ENCODE measurements at regions not wholly inside any gene's neighbourhood (a gene's known extent, or its start where the extent isn't known, plus 50 kb on each side); places are given as distances from the start of the nearest gene placed in this dataset.
"Not testable (repeated sequence)": the region's sequence is repeated elsewhere in the genome, so short reads cannot be mapped to it uniquely, and the experiment has no call there.

GRCh38 chr2:132324005-132324404 lies 92.6 kb upstream of the GPR39 start:
- DNase-seq (ENCODE audit: low spot score); FAIRE-seq; ATAC-seq; CTCF ChIA-PET (ENCODE audit: low intra/inter-chr PET ratio, low total read pairs); in situ Hi-C loops (cut with HindIII; ENCODE audit: extremely low pct_ligation_motif_present, low pct_unique_long_range_greater_than_20kb); H2AFZ ChIP-seq (ENCODE audit: low read length); H3K4me1 ChIP-seq (ENCODE audit: insufficient read depth, low read length); H3K9ac ChIP-seq (ENCODE audit: insufficient read depth, low read depth, low read length); H4K20me1 ChIP-seq (ENCODE audit: insufficient read depth, low read length); H3K36me3 ChIP-seq (replicated peaks in 1 of 2; ENCODE audit: control insufficient read depth in 1 of 2, insufficient read depth in 2 of 2, low read length in 2 of 2); BruUV-seq (replicated peaks); H3K9me3 ChIP-seq (ENCODE audit: low read length); H3K27me3 ChIP-seq (ENCODE audit: control insufficient read depth in 1 of 2, insufficient read depth in 2 of 2, low read length in 2 of 2); H3K4me3 ChIP-seq (replicated peaks in 1 of 3; ENCODE audit: insufficient read depth in 1 of 3, low read depth in 2 of 3, low read length in 3 of 3); H3K4me2 ChIP-seq (ENCODE audit: low read depth, low read length); H3K79me2 ChIP-seq (ENCODE audit: insufficient read depth, low read length); H3K27ac ChIP-seq (ENCODE audit: extremely low read length, insufficient read depth, low read length); POLR2A ChIA-PET; intact Hi-C loops (cut with micrococcal nuclease; ENCODE audit: unreplicated experiment): not testable (repeated sequence)
- 0% methylated on average over 1 of the region's 1 CpG for WGBS (ENCODE audit: low lambda C conversion rate)

GRCh38 chr2:132332345-132333033 lies 84.1 kb upstream of the GPR39 start:
- H3K36me3 ChIP-seq (replicated peaks in 1 of 2; ENCODE audit: control insufficient read depth in 1 of 2, insufficient read depth in 2 of 2, low read length in 2 of 2); H3K9me3 ChIP-seq (ENCODE audit: low read length); DNase-seq (ENCODE audit: low spot score); ATAC-seq; H3K9ac ChIP-seq (ENCODE audit: insufficient read depth, low read depth, low read length); H4K20me1 ChIP-seq (ENCODE audit: insufficient read depth, low read length); H3K4me2 ChIP-seq (ENCODE audit: low read depth, low read length); BruUV-seq (replicated peaks); H3K4me3 ChIP-seq (replicated peaks in 1 of 3; ENCODE audit: insufficient read depth in 1 of 3, low read depth in 2 of 3, low read length in 3 of 3); H3K79me2 ChIP-seq (ENCODE audit: insufficient read depth, low read length); H3K27me3 ChIP-seq (ENCODE audit: control insufficient read depth in 1 of 2, insufficient read depth in 2 of 2, low read length in 2 of 2); FAIRE-seq; intact Hi-C loops (cut with micrococcal nuclease; ENCODE audit: unreplicated experiment); CTCF ChIA-PET (ENCODE audit: low intra/inter-chr PET ratio, low total read pairs); in situ Hi-C loops (cut with HindIII; ENCODE audit: extremely low pct_ligation_motif_present, low pct_unique_long_range_greater_than_20kb); POLR2A ChIA-PET; H2AFZ ChIP-seq (ENCODE audit: low read length); H3K4me1 ChIP-seq (ENCODE audit: insufficient read depth, low read length); H3K27ac ChIP-seq (ENCODE audit: extremely low read length, insufficient read depth, low read length): not testable (repeated sequence)
- WGBS (ENCODE audit: low lambda C conversion rate) = 63% methylated on average over 28 of the region's 28 CpGs

GRCh38 chr2:132337135-132337534 lies 79.5 kb upstream of the GPR39 start:
- in situ Hi-C loops (cut with HindIII; ENCODE audit: extremely low pct_ligation_motif_present, low pct_unique_long_range_greater_than_20kb); intact Hi-C loops (cut with micrococcal nuclease; ENCODE audit: unreplicated experiment); POLR2A ChIA-PET; H3K4me3 ChIP-seq (replicated peaks in 1 of 3; ENCODE audit: insufficient read depth in 1 of 3, low read depth in 2 of 3, low read length in 3 of 3); H4K20me1 ChIP-seq (ENCODE audit: insufficient read depth, low read length); H2AFZ ChIP-seq (ENCODE audit: low read length); CTCF ChIA-PET (ENCODE audit: low intra/inter-chr PET ratio, low total read pairs); FAIRE-seq; ATAC-seq; H3K4me1 ChIP-seq (ENCODE audit: insufficient read depth, low read length); H3K27ac ChIP-seq (ENCODE audit: extremely low read length, insufficient read depth, low read length); H3K79me2 ChIP-seq (ENCODE audit: insufficient read depth, low read length); BruUV-seq (replicated peaks); DNase-seq (ENCODE audit: low spot score); H3K9me3 ChIP-seq (ENCODE audit: low read length); H3K27me3 ChIP-seq (ENCODE audit: control insufficient read depth in 1 of 2, insufficient read depth in 2 of 2, low read length in 2 of 2); H3K9ac ChIP-seq (ENCODE audit: insufficient read depth, low read depth, low read length); H3K4me2 ChIP-seq (ENCODE audit: low read depth, low read length); H3K36me3 ChIP-seq (replicated peaks in 1 of 2; ENCODE audit: control insufficient read depth in 1 of 2, insufficient read depth in 2 of 2, low read length in 2 of 2): not testable (repeated sequence)
- 48% methylated on average over 13 of the region's 13 CpGs for WGBS (ENCODE audit: low lambda C conversion rate)

- intact Hi-C loops (cut with micrococcal nuclease; ENCODE audit: unreplicated experiment) = not testable (repeated sequence)
Observed at GRCh38 chr2:132337844-132338243, 78.8 kb upstream of the GPR39 start.

More at GRCh38 chr2:132337844-132338243, 78.8 kb upstream of the GPR39 start:
- DNase-seq (ENCODE audit: low spot score); H3K79me2 ChIP-seq (ENCODE audit: insufficient read depth, low read length); H3K4me2 ChIP-seq (ENCODE audit: low read depth, low read length); ATAC-seq; H3K36me3 ChIP-seq (replicated peaks in 1 of 2; ENCODE audit: control insufficient read depth in 1 of 2, insufficient read depth in 2 of 2, low read length in 2 of 2); H3K27me3 ChIP-seq (ENCODE audit: control insufficient read depth in 1 of 2, insufficient read depth in 2 of 2, low read length in 2 of 2); H3K9ac ChIP-seq (ENCODE audit: insufficient read depth, low read depth, low read length); FAIRE-seq; H4K20me1 ChIP-seq (ENCODE audit: insufficient read depth, low read length); H3K4me1 ChIP-seq (ENCODE audit: insufficient read depth, low read length); H2AFZ ChIP-seq (ENCODE audit: low read length); BruUV-seq (replicated peaks); in situ Hi-C loops (cut with HindIII; ENCODE audit: extremely low pct_ligation_motif_present, low pct_unique_long_range_greater_than_20kb); H3K9me3 ChIP-seq (ENCODE audit: low read length); H3K27ac ChIP-seq (ENCODE audit: extremely low read length, insufficient read depth, low read length); H3K4me3 ChIP-seq (replicated peaks in 1 of 3; ENCODE audit: insufficient read depth in 1 of 3, low read depth in 2 of 3, low read length in 3 of 3); CTCF ChIA-PET (ENCODE audit: low intra/inter-chr PET ratio, low total read pairs); POLR2A ChIA-PET: not testable (repeated sequence)
- WGBS (ENCODE audit: low lambda C conversion rate) = 45% methylated on average over 2 of the region's 5 CpGs
